Hepatocyte (in vitro differentiated cells): ENCODE measurements at regions not wholly inside any gene's neighbourhood (a gene's known extent, or its start where the extent isn't known, plus 50 kb on each side); places are given as distances from the start of the nearest gene placed in this dataset.

ENCODE experiments used
- CTCF ChIP-seq: fragments of 200-600 bp; sonication (generic); IDR thresholded peaks from 2 replicates; pipeline ENCODE4 v1.5.1; 2016; ENCODE audit warnings: antibody characterized with exemption, mild to moderate bottlenecking; ENCODE audit not compliant: poor library complexity
- EZH2 ChIP-seq: fragments of 200-600 bp; sonication (generic); IDR thresholded peaks from 2 replicates; pipeline ENCODE4 v1.6.1; 2016; ENCODE audit warnings: antibody characterized with exemption, mild to moderate bottlenecking, borderline replicate concordance
- EZH2phosphoT487 ChIP-seq: fragments of 200-600 bp; sonication (generic); IDR thresholded peaks from one replicate; pipeline ENCODE4 v1.6.1; 2018; ENCODE audit warnings: antibody characterized with exemption, mild to moderate bottlenecking, low read depth, moderate library complexity; ENCODE audit not compliant: unreplicated experiment, severe bottlenecking

GRCh38 chr3:68089572-68090011 lies 435.2 kb upstream of the SUCLG2 start:
- TF ChIP-seq EZH2phosphoT487 (no peak), CTCF (no peak), EZH2 (no peak)
